VCaP (cell line): ENCODE measurements at regions not wholly inside any gene's neighbourhood (a gene's known extent, or its start where the extent isn't known, plus 50 kb on each side); places are given as distances from the start of the nearest gene placed in this dataset.

Experiments
- H3K27ac ChIP-seq: fragments of 450-650 bp; 2 replicates; pipeline ENCODE4 v1.5.1; 2017
- CTCF ChIP-seq: fragments of 450-650 bp; conservative IDR thresholded peaks from 2 replicates; pipeline ENCODE4 v1.5.1; 2017; ENCODE audit warnings: mild to moderate bottlenecking, moderate library complexity

DNA sequence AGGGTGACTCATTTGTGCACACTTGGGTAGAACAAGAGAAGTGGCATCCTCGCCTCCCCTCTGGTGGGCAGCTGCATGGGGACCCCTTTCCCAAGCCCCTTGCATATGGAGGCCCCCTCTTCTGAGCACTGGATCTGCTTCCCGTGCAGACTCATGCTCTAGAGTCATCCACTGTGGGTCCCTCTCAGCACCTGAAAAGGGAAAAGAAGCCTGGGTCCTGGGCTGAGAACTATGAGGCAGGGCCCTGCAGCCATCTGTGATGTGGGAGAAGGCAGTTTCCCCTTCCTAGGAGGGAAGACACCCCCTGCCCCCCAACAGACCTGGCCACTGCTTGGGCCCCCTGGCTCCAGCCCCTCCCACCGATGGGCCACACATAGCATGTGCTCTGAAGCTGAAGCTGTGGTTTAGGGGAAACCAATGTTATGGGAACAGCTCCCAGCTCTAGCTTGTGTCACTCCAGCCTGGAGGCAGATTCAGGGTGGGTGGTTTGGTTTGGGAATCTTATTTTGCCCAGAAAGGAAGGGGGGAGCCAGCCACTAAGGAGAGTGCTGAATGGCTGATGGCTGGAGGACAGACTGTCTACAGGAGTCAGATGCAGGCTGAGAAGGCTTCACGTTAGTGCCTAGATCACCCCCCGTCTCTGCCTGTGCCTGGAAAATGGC lies 172.8 kb downstream of the GLI2 start:
- TF ChIP-seq CTCF: no peak
- H3K27ac ChIP-seq: no peak overlapping the region

GRCh38 chr2:120909102-120909501 lies 173.4 kb downstream of the GLI2 start:
- no peak for TF ChIP-seq CTCF
- no peak overlapping the region for H3K27ac ChIP-seq

DNA sequence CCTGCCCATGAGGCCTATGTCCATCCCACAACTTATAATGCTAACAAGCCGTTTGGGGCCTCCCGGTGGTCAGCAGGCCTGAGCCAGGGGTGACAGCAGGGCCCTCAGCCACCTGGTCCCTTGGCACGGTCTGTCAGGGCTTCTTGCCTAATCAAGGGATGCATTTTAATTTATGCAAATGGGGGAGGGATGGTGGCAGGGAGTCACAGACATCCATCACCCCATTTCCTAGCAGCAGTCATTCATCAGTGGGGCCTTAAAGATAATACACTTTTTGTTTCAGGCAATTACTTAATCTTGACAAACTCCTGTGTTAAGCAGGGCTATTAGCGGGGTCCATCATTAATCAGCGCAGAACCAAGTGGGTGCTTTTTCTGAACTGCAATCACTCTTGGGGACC lies 174.5 kb downstream of the GLI2 start:
- no peak for TF ChIP-seq CTCF
- H3K27ac ChIP-seq: no peak overlapping the region

GRCh38 chr2:120910956-120911951 lies 175.6 kb downstream of the GLI2 start:
- no peak for TF ChIP-seq CTCF
- H3K27ac ChIP-seq: no peak overlapping the region

DNA sequence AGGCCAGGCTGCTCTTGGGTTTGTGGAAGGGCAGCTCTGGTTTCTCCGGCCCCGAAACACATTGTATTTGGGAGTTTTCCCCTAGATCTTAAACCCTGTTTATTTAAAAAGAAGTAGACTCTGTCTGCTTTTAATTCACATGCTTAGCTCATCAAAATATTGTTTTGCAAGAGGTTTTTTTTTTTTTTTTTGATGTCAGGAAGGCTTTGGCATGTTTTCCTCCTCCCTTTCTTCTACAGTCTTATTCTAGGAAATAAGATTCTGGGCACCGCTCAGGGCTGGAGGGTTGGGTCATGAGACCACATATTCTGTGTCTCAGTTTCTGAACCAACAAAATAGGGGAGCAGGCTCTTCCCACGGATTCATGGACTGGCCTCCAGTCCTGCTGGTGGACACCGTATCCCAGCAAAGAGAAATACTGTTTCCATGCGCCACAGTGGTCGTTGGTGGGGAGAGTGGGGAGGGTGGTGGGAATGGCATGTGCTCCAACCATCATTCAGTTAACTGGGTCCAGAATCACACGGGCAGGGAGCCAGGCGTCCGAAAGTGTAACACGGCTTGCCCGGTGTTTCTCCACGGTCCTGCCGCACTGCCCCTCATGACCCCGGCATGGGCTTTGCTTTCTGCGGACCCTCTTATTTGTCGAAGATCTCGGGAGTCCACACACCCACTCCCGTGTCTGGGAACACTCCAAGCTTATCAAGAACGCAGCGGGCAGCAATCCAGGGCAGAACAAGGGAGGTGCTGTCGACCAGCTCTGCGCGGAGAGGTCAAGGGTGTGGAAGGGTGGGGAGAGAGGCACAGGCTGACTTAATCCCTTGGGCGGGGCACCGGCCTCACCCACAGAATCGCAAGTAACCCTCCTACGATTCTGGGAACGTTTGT lies 176.7 kb downstream of the GLI2 start:
- TF ChIP-seq CTCF: no peak

GRCh38 chr2:120913972-120914838 lies 178.5 kb downstream of the GLI2 start:
- no peak for TF ChIP-seq CTCF
- H3K27ac ChIP-seq: no peak overlapping the region

More for the DNA sequence above, 176.7 kb downstream of the GLI2 start:
- no peak overlapping the region for H3K27ac ChIP-seq
